ENCODE measurements at regions not wholly inside any gene's neighbourhood (a gene's known extent, or its start where the extent isn't known, plus 50 kb on each side); places are given as distances from the start of the nearest gene placed in this dataset.
A peak's percentile ranks its signal among the peaks of the same experiment; 100 is the strongest.

DNA sequence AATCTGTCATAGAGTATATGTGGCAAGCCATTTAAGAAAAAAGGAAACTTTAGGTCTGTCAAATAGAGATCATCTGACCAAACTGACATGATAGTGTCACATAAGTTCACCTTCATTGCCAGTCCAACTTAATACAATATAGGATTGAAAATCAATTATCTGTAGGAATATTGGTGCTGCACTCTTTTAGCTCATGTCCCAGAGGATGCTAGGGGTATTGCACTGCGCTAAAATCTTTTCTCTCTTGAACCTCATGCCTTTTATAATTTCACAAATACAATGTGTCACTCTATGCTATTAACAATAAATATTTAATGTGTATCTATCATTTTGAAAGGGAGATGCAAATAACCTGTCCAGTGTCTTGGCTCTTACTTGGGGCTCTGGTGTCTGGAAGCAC lies 72.4 kb upstream of the FAM120A start:
- DNase-seq (ENCODE audit: low spot score) = no peak
- H3K27ac ChIP-seq (ENCODE audit: low read depth, low read length, poor library complexity, severe bottlenecking) = no peak overlapping the region

GRCh38 chr9:93380410-93381060 lies 71.0 kb upstream of the FAM120A start:
- intact Hi-C loops (cut with micrococcal nuclease; ENCODE audit: unreplicated experiment) = no loop called here
- TF ChIP-seq, protein P1, sequence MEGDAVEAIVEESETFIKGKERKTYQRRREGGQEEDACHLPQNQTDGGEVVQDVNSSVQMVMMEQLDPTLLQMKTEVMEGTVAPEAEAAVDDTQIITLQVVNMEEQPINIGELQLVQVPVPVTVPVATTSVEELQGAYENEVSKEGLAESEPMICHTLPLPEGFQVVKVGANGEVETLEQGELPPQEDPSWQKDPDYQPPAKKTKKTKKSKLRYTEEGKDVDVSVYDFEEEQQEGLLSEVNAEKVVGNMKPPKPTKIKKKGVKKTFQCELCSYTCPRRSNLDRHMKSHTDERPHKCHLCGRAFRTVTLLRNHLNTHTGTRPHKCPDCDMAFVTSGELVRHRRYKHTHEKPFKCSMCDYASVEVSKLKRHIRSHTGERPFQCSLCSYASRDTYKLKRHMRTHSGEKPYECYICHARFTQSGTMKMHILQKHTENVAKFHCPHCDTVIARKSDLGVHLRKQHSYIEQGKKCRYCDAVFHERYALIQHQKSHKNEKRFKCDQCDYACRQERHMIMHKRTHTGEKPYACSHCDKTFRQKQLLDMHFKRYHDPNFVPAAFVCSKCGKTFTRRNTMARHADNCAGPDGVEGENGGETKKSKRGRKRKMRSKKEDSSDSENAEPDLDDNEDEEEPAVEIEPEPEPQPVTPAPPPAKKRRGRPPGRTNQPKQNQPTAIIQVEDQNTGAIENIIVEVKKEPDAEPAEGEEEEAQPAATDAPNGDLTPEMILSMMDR (conservative IDR thresholded peaks at IDR 0.05; ENCODE audit: low read length) = 0 out of 2 replicates have a peak, but pooled peaks have one; percentile 22
- TF ChIP-seq EZH2phosphoT487 (IDR thresholded peaks at IDR 0.05; ENCODE audit: borderline replicate concordance, low read depth, low read length) = no peak

More for the DNA sequence above, 72.4 kb upstream of the FAM120A start:
- POLR2A ChIA-PET = interaction anchor here (0.7 kb wide), 1 partner anchor 27 kb away, joined by 3 read pairs; no protein-coding TSS in a partner anchor
- H4K20me1 ChIP-seq (ENCODE audit: insufficient read depth, low read length) = no peaks in the 10 kb centered on the region
- intact Hi-C loops (cut with micrococcal nuclease; ENCODE audit: unreplicated experiment) = no loop called here
- H3K4me1 ChIP-seq (ENCODE audit: insufficient read depth, low read length, poor library complexity, severe bottlenecking) = no peaks in the 10 kb centered on the region
- no peaks in the 10 kb centered on the region for H3K79me2 ChIP-seq (ENCODE audit: insufficient read depth, low read depth, low read length)
- BruUV-seq (replicated peaks) = no TSS peak
- no peaks in the 10 kb centered on the region for H3K9me2 ChIP-seq (ENCODE audit: insufficient read depth, low read length)
- H3K9me3 ChIP-seq (ENCODE audit: low read length) = no peaks in the 10 kb centered on the region
- no peak for TF ChIP-seq EZH2phosphoT487 (IDR thresholded peaks at IDR 0.05; ENCODE audit: borderline replicate concordance, low read depth, low read length)
- TF ChIP-seq, protein P1 (conservative IDR thresholded peaks at IDR 0.05; ENCODE audit: low read length) = peak; percentile 49; the same call in 1 of the 2 replicates
- CTCF ChIA-PET (ENCODE audit: unreplicated experiment) = no interaction called here
- H3K4me2 ChIP-seq (ENCODE audit: low read length) = no peak overlapping the region
- no peak overlapping the region for H3K4me3 ChIP-seq (ENCODE audit: low read depth, low read length, poor library complexity, severe bottlenecking)
- H2AFZ ChIP-seq (ENCODE audit: low read length) = no peak overlapping the region
- H3K36me3 ChIP-seq (ENCODE audit: insufficient read depth, low read length) = no peaks in the 10 kb centered on the region

DNA sequence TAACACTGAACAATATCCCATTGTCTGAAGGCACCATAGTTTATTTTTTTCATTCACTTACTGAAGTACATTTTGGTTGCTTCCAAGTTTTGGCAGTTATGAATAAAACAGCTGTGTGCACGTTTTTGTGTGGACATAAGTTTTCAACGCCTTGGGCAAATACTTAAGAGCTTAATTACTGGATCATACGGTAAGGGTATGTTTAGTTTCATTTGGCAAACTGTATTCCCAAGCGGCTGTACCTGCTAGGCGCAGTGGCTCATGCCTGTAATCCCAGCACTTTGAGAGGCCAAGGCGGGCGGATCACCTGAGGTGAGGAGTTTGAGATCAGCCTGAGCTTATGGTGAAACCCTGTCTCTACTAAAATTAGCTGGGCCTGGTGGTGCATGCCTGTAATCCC lies 63.7 kb upstream of the FAM120A start:
- no peaks in the 10 kb centered on the region for H4K20me1 ChIP-seq (ENCODE audit: insufficient read depth, low read length)
- no peaks in the 10 kb centered on the region for H3K9me2 ChIP-seq (ENCODE audit: insufficient read depth, low read length)
- DNase-seq (ENCODE audit: low spot score) = no peak
- no peaks in the 10 kb centered on the region for H3K4me1 ChIP-seq (ENCODE audit: insufficient read depth, low read length, poor library complexity, severe bottlenecking)
- H3K4me2 ChIP-seq (ENCODE audit: low read length) = no peak overlapping the region
- H3K9me3 ChIP-seq (ENCODE audit: low read length) = no peaks in the 10 kb centered on the region
- H3K27ac ChIP-seq (ENCODE audit: low read depth, low read length, poor library complexity, severe bottlenecking) = no peak overlapping the region
- BruUV-seq (replicated peaks) = no TSS peak
- no peaks in the 10 kb centered on the region for H3K36me3 ChIP-seq (ENCODE audit: insufficient read depth, low read length)
- ChIA-PET CTCF (ENCODE audit: unreplicated experiment) (no interaction called here), POLR2A (interaction anchor here (0.7 kb wide), 1 partner anchor 423 kb away, joined by 3 read pairs; no protein-coding TSS in a partner anchor)
- H3K79me2 ChIP-seq (ENCODE audit: insufficient read depth, low read depth, low read length) = no peaks in the 10 kb centered on the region
- intact Hi-C loops (cut with micrococcal nuclease; ENCODE audit: unreplicated experiment) = no loop called here
- TF ChIP-seq, protein P1 (conservative IDR thresholded peaks at IDR 0.05; ENCODE audit: low read length) = no peak
- TF ChIP-seq EZH2phosphoT487 (IDR thresholded peaks at IDR 0.05; ENCODE audit: borderline replicate concordance, low read depth, low read length) = no peak
- H2AFZ ChIP-seq (ENCODE audit: low read length) = no peak overlapping the region
- H3K4me3 ChIP-seq (ENCODE audit: low read depth, low read length, poor library complexity, severe bottlenecking) = no peak overlapping the region

More at GRCh38 chr9:93380410-93381060, 71.0 kb upstream of the FAM120A start:
- BruUV-seq (replicated peaks) = no TSS peak
- ChIA-PET CTCF (ENCODE audit: unreplicated experiment) (no interaction called here), POLR2A (no interaction called here)
- Histone ChIP-seq H3K9me2 (ENCODE audit: insufficient read depth, low read length) (no peaks in the 10 kb centered on the region), H3K79me2 (ENCODE audit: insufficient read depth, low read depth, low read length) (no peaks in the 10 kb centered on the region), H3K36me3 (ENCODE audit: insufficient read depth, low read length) (no peaks in the 10 kb centered on the region), H3K4me1 (ENCODE audit: insufficient read depth, low read length, poor library complexity, severe bottlenecking) (no peaks in the 10 kb centered on the region), H3K4me2 (ENCODE audit: low read length) (no peak overlapping the region), H2AFZ (ENCODE audit: low read length) (no peak overlapping the region; the same call in 1 of the 2 replicates), H3K27ac (ENCODE audit: low read depth, low read length, poor library complexity, severe bottlenecking) (no peak overlapping the region), H4K20me1 (ENCODE audit: insufficient read depth, low read length) (no peaks in the 10 kb centered on the region), H3K4me3 (ENCODE audit: low read depth, low read length, poor library complexity, severe bottlenecking) (no peak overlapping the region), H3K9me3 (ENCODE audit: low read length) (no peaks in the 10 kb centered on the region)
- peak; percentile 13 for DNase-seq (ENCODE audit: low spot score)

Data from OCI-LY7 (cell line).